Esophagus muscularis mucosa (tissue), 4 donors: ENCODE measurements at regions not wholly inside any gene's neighbourhood (a gene's known extent, or its start where the extent isn't known, plus 50 kb on each side); places are given as distances from the start of the nearest gene placed in this dataset.

Source experiments
- DNase-seq: peaks from one replicate; pipeline ENCODE4 v3.0.0-alpha.2; 2017; ENCODE audit errors: extremely low spot score
- H3K27ac ChIP-seq, 4 donors: fragments of 200-600 bp; sonication (generic); replicated peaks in 1 of 4; 1 replicate in 3 of 4; 2 replicates in 1 of 4; pipeline ENCODE4 v1.5.1; 2016 to 2019; ENCODE audit warnings: mild to moderate bottlenecking in 1 of 4
- H3K27me3 ChIP-seq, 4 donors: fragments of 200-600 bp; sonication (generic); one replicate each; pipeline versions ENCODE4 v1.5.1 to v1.6.0; 2016 to 2019
- H3K36me3 ChIP-seq, 4 donors: fragments of 200-600 bp; sonication (generic); one replicate each; pipeline ENCODE4 v1.5.1; 2016 to 2019
- H3K4me1 ChIP-seq, 4 donors: fragments of 200-600 bp; sonication (generic); one replicate each; pipeline ENCODE4 v1.5.1; 2016 to 2019
- H3K4me3 ChIP-seq, 4 donors: fragments of 200-600 bp; sonication (generic); 1 replicate in 2 of 4; 2 replicates in 2 of 4; pipeline ENCODE4 v1.5.1; 2016 to 2019; ENCODE audit warnings: mild to moderate bottlenecking in 4 of 4, moderate library complexity in 1 of 4
- H3K9me3 ChIP-seq, 4 donors: fragments of 200-600 bp; sonication (generic); 1 replicate in 3 of 4; 2 replicates in 1 of 4; pipeline ENCODE4 v1.5.1; 2016 to 2019
- CTCF ChIP-seq, 3 experiments: fragments of 200-600 bp in 2 of 3; fragments of 450-650 bp in 1 of 3; sonication (generic) in 2 of 3; IDR thresholded peaks; one replicate each; pipeline ENCODE4 v1.5.1; 2017 to 2019; ENCODE audit warnings: antibody characterized with exemption in 3 of 3, mild to moderate bottlenecking in 2 of 3, moderate library complexity in 1 of 3
- EP300 ChIP-seq: sonication (generic); formaldehyde crosslinking; IDR thresholded peaks from one replicate; pipeline ENCODE4 v1.6.1; 2017; ENCODE audit warnings: antibody characterized with exemption
- POLR2A ChIP-seq: fragments of 450-650 bp; IDR thresholded peaks from one replicate; pipeline ENCODE4 v1.6.1; 2017; ENCODE audit warnings: antibody characterized with exemption, moderate library complexity, mild to moderate bottlenecking, low read depth
- POLR2AphosphoS5 ChIP-seq, 2 donors: sonication (generic); formaldehyde crosslinking; IDR thresholded peaks; one replicate each; pipeline ENCODE4 v1.6.1; 2017; ENCODE audit warnings: antibody characterized with exemption in 2 of 2
- WGBS: methylation state at CpG from one replicate; pipeline ENCODE4 v1.1.5; 2018; 5-methylcytosine and 5-hydroxymethylcytosine counted together
- intact Hi-C: fragments of 100-400 bp; cut with DNase I; formaldehyde crosslinking; loops from one replicate; pipeline ENCODE4 v1.15.1; 2023

GRCh38 chr12:31790759-31791158 lies 61.9 kb upstream of the AMN1 start:
- Histone ChIP-seq H3K27ac (no peak overlapping the region), H3K9me3 (no peaks in the 10 kb centered on the region), H3K4me1 (no peaks in the 10 kb centered on the region), H3K4me3 (no peak overlapping the region), H3K27me3 (no peaks in the 10 kb centered on the region), H3K36me3 (no peaks in the 10 kb centered on the region)
- TF ChIP-seq POLR2A (no peak), CTCF (IDR thresholded peaks at IDR 0.05) (no peak), POLR2AphosphoS5 (IDR thresholded peaks at IDR 0.05) (no peak), EP300 (no peak)
- WGBS = 30% methylated on average over 1 of the region's 1 CpG
- intact Hi-C loops = no loop called here
- no peak for DNase-seq

- Histone ChIP-seq H3K27ac (no peak overlapping the region), H3K9me3 (no peaks in the 10 kb centered on the region), H3K36me3 (no peaks in the 10 kb centered on the region), H3K27me3 (no peaks in the 10 kb centered on the region), H3K4me1 (no peaks in the 10 kb centered on the region), H3K4me3 (no peak overlapping the region)
- intact Hi-C loops = no loop called here
- TF ChIP-seq POLR2A = no peak
- TF ChIP-seq CTCF (IDR thresholded peaks at IDR 0.05) = no peak
- no peak for TF ChIP-seq POLR2AphosphoS5 (IDR thresholded peaks at IDR 0.05)
- TF ChIP-seq EP300 = no peak
- WGBS = 48% methylated on average over 2 of the region's 2 CpGs
- no peak for DNase-seq
Observed at GRCh38 chr12:31785318-31785717, 56.5 kb upstream of the AMN1 start.

GRCh38 chr12:31783996-31784645 lies 55.3 kb upstream of the AMN1 start:
- intact Hi-C loops = no loop called here
- 44% methylated on average over 3 of the region's 3 CpGs for WGBS
- H3K4me3 ChIP-seq = no peak overlapping the region

GRCh38 chr12:31783556-31783955 lies 54.7 kb upstream of the AMN1 start:
- Histone ChIP-seq H3K4me1 (no peaks in the 10 kb centered on the region), H3K27me3 (no peaks in the 10 kb centered on the region), H3K9me3 (no peaks in the 10 kb centered on the region), H3K4me3 (no peak overlapping the region), H3K27ac (no peak overlapping the region), H3K36me3 (no peaks in the 10 kb centered on the region)
- TF ChIP-seq POLR2AphosphoS5 (IDR thresholded peaks at IDR 0.05) (no peak), EP300 (no peak), CTCF (IDR thresholded peaks at IDR 0.05) (no peak), POLR2A (no peak)
- intact Hi-C loops = no loop called here
- no peak for DNase-seq
- WGBS = 93% methylated on average over 1 of the region's 1 CpG

More at GRCh38 chr12:31783996-31784645, 55.3 kb upstream of the AMN1 start:
- Histone ChIP-seq H3K9me3 (no peaks in the 10 kb centered on the region), H3K4me1 (no peaks in the 10 kb centered on the region), H3K27ac (no peak overlapping the region), H3K27me3 (no peaks in the 10 kb centered on the region), H3K36me3 (no peaks in the 10 kb centered on the region)
- TF ChIP-seq EP300 (no peak), POLR2A (no peak), POLR2AphosphoS5 (IDR thresholded peaks at IDR 0.05) (no peak), CTCF (IDR thresholded peaks at IDR 0.05) (no peak)
- no peak for DNase-seq
